Stimulated activated CD4-positive, alpha-beta T cell treated with anti-CD3 and anti-CD28 coated beads, TNF-alpha, amount 100 ng/mL, for 4 hours (primary cell): ENCODE measurements at regions not wholly inside any gene's neighbourhood (a gene's known extent, or its start where the extent isn't known, plus 50 kb on each side); places are given as distances from the start of the nearest gene placed in this dataset.

ENCODE experiments used
- DNase-seq, 3 experiments: peaks; one replicate each; pipeline ENCODE4 v3.0.0-alpha.2; 2020; ENCODE audit warnings: low read depth in 3 of 3

GRCh38 chr5:72619677-72620076 lies 112.5 kb upstream of the ZNF366 start:
- DNase-seq: no peak

GRCh38 chr5:72619251-72619650 lies 112.0 kb upstream of the ZNF366 start:
- no peak for DNase-seq

GRCh38 chr5:72618708-72619107 lies 111.5 kb upstream of the ZNF366 start:
- DNase-seq: no peak

- no peak for DNase-seq
Measured at GRCh38 chr5:72615061-72615460, 107.9 kb upstream of the ZNF366 start.

- no peak for DNase-seq
Measured at GRCh38 chr5:72613515-72613914, 106.3 kb upstream of the ZNF366 start.

- no peak for DNase-seq
Measured at GRCh38 chr5:72612810-72613209, 105.6 kb upstream of the ZNF366 start.

- peak in 1 of 3 experiments; percentile 5 for DNase-seq
Measured at GRCh38 chr5:72611118-72611730, 104.0 kb upstream of the ZNF366 start.

GRCh38 chr5:72608926-72609325 lies 101.7 kb upstream of the ZNF366 start:
- DNase-seq: no peak

GRCh38 chr5:72608297-72608696 lies 101.1 kb upstream of the ZNF366 start:
- DNase-seq: no peak

- DNase-seq: no peak
Measured at GRCh38 chr5:72607381-72607780, 100.2 kb upstream of the ZNF366 start.

GRCh38 chr5:72606525-72606924 lies 99.3 kb upstream of the ZNF366 start:
- no peak for DNase-seq

- no peak for DNase-seq
Measured at GRCh38 chr5:72605632-72606031, 98.4 kb upstream of the ZNF366 start.

- DNase-seq: no peak
Measured at GRCh38 chr5:72604798-72605154, 97.6 kb upstream of the ZNF366 start.

GRCh38 chr5:72604111-72604797 lies 97.0 kb upstream of the ZNF366 start:
- DNase-seq: no peak

- no peak for DNase-seq
Measured at GRCh38 chr5:72602696-72603685, 95.8 kb upstream of the ZNF366 start.

GRCh38 chr5:72601861-72602260 lies 94.7 kb upstream of the ZNF366 start:
- DNase-seq: no peak

GRCh38 chr5:72600391-72600981 lies 93.3 kb upstream of the ZNF366 start:
- DNase-seq: no peak

GRCh38 chr5:72599519-72600370 lies 92.5 kb upstream of the ZNF366 start:
- DNase-seq: no peak

- DNase-seq: no peak
Measured at GRCh38 chr5:72599065-72599433, 91.8 kb upstream of the ZNF366 start.

GRCh38 chr5:72598401-72599064 lies 91.3 kb upstream of the ZNF366 start:
- no peak for DNase-seq

- no peak for DNase-seq
Measured at GRCh38 chr5:72597456-72597948, 90.3 kb upstream of the ZNF366 start.
